AG04450 (cell line): ENCODE measurements at regions not wholly inside any gene's neighbourhood (a gene's known extent, or its start where the extent isn't known, plus 50 kb on each side); places are given as distances from the start of the nearest gene placed in this dataset.

Experiments used
- CTCF ChIA-PET: fragments of 300-600, 350-600 bp; formaldehyde crosslinking; extraction: SDS; loops from one replicate; lab custom pipeline; 2022; ENCODE audit warnings: antibody characterized with exemption, inconsistent platforms; lab: Charles Lee
- POLR2A ChIA-PET: fragments of 350-600 bp; formaldehyde crosslinking; extraction: SDS; loops from one replicate; lab custom pipeline; 2021; ENCODE audit warnings: antibody characterized with exemption, inconsistent platforms; lab: Yijun Ruan, JAX
- DNase-seq: peaks from one replicate; pipeline ENCODE4 v3.0.0-alpha.2; 2011; ENCODE audit warnings: low read depth, low spot score
- H3K27ac ChIP-seq: one replicate; pipeline ENCODE4 v1.5.1; 2012; ENCODE audit warnings: low read depth, low read length, control low read depth
- H3K27me3 ChIP-seq: one replicate; pipeline ENCODE4 v1.6.0; 2012; ENCODE audit warnings: low read length; ENCODE audit not compliant: control insufficient read depth, insufficient read depth
- H3K4me3 ChIP-seq: 2 replicates; pipeline ENCODE4 v1.5.1; 2011; ENCODE audit warnings: mild to moderate bottlenecking, low read depth, low read length, control low read depth
- H3K9me3 ChIP-seq: 2 replicates; pipeline ENCODE4 v1.5.1; 2012; ENCODE audit warnings: low read length; ENCODE audit not compliant: control insufficient read depth, insufficient read depth
- CTCF ChIP-seq: IDR thresholded peaks from 2 replicates; pipeline ENCODE4 v1.5.1; 2011; ENCODE audit warnings: low read depth, low read length, control low read depth, inconsistent platforms

- DNase-seq, result no peak
- ChIA-PET POLR2A (no interaction called here), CTCF (no interaction called here)
- Histone ChIP-seq H3K9me3 (no peaks in the 10 kb centered on the region), H3K27me3 (no peaks in the 10 kb centered on the region), H3K4me3 (no peak overlapping the region), H3K27ac (no peak overlapping the region)
- no peak for TF ChIP-seq CTCF
Observed at GRCh38 chr12:28776913-28777422, 372.1 kb upstream of the FAR2 start.

GRCh38 chr12:28777603-28778365, 371.3 kb upstream of the FAR2 start:
- no peak for DNase-seq
- ChIA-PET POLR2A (no interaction called here), CTCF (no interaction called here)
- Histone ChIP-seq H3K27me3 (no peaks in the 10 kb centered on the region), H3K9me3 (no peaks in the 10 kb centered on the region), H3K27ac (no peak overlapping the region), H3K4me3 (no peak overlapping the region)
- no peak for TF ChIP-seq CTCF

- POLR2A ChIA-PET, result no interaction called here
- no peak for TF ChIP-seq CTCF
Observed at GRCh38 chr12:28780096-28780495, 369.0 kb upstream of the FAR2 start.

GRCh38 chr12:28780960-28781359, 368.1 kb upstream of the FAR2 start:
- ChIA-PET POLR2A (no interaction called here), CTCF (no interaction called here)
- H3K27ac ChIP-seq, result no peak overlapping the region
- no peak for TF ChIP-seq CTCF
- H3K4me3 ChIP-seq, result no peak overlapping the region
- DNase-seq, result no peak
- no peaks in the 10 kb centered on the region for H3K9me3 ChIP-seq
- H3K27me3 ChIP-seq, result no peaks in the 10 kb centered on the region

More at GRCh38 chr12:28780096-28780495, 369.0 kb upstream of the FAR2 start:
- H3K9me3 ChIP-seq, result no peaks in the 10 kb centered on the region
- DNase-seq, result no peak
- H3K27me3 ChIP-seq, result no peaks in the 10 kb centered on the region
- CTCF ChIA-PET, result no interaction called here
- H3K27ac ChIP-seq, result no peak overlapping the region
- no peak overlapping the region for H3K4me3 ChIP-seq
